ENCODE measurements at regions not wholly inside any gene's neighbourhood (a gene's known extent, or its start where the extent isn't known, plus 50 kb on each side); places are given as distances from the start of the nearest gene placed in this dataset.

DNA sequence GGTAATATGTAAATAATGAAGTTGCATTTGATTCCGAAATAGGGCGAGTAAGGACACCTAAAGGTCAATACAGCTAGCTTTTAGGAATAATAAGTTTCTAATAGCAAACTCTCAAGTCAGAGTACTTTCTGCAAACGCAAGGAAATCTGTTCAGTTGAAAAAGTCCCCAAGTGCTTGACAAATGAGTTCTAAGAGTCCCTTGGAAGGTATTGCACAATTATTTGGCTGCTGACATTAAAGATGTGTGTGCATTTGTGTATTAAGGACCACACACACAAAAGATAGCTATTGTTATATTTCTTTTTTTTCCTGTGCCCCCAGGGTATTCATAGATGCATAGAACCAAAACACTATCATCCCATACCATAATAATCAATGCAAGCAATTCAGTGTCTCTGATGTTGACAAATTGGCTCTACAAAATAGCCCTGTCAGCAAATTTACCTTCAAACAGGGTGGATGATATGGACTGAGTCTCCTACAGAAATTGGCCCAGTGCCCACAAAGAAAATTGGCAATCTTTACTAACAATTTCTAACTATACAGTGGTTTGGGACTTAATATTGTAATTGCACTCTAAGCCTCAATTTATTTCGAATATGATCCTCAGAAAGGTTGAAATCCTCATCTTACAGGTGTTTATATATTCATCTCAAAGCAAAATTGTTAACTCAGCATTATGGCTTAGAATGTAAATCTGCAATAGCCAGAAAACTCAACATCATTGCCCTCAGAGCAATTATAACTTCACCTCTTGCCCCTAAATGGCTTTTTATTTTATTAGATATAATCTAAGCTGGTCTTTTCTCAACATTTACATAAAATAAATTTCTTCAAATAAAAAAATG lies 827.2 kb downstream of the MAT2B start:
- DNase-seq (ENCODE audit: low read depth) = no peak
- no peak overlapping the region for H3K4me3 ChIP-seq (ENCODE audit: low read depth, low read length)
- TF ChIP-seq, protein P1, sequence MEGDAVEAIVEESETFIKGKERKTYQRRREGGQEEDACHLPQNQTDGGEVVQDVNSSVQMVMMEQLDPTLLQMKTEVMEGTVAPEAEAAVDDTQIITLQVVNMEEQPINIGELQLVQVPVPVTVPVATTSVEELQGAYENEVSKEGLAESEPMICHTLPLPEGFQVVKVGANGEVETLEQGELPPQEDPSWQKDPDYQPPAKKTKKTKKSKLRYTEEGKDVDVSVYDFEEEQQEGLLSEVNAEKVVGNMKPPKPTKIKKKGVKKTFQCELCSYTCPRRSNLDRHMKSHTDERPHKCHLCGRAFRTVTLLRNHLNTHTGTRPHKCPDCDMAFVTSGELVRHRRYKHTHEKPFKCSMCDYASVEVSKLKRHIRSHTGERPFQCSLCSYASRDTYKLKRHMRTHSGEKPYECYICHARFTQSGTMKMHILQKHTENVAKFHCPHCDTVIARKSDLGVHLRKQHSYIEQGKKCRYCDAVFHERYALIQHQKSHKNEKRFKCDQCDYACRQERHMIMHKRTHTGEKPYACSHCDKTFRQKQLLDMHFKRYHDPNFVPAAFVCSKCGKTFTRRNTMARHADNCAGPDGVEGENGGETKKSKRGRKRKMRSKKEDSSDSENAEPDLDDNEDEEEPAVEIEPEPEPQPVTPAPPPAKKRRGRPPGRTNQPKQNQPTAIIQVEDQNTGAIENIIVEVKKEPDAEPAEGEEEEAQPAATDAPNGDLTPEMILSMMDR (IDR thresholded peaks at IDR 0.05; ENCODE audit: insufficient read depth, low read length) = no peak

GRCh38 chr5:164335837-164336236 lies 830.4 kb downstream of the MAT2B start:
- DNase-seq (ENCODE audit: low read depth) = peak; percentile 86
- TF ChIP-seq, protein P1 (IDR thresholded peaks at IDR 0.05; ENCODE audit: insufficient read depth, low read length) = no peak
- H3K4me3 ChIP-seq (ENCODE audit: low read depth, low read length) = no peak overlapping the region

DNA sequence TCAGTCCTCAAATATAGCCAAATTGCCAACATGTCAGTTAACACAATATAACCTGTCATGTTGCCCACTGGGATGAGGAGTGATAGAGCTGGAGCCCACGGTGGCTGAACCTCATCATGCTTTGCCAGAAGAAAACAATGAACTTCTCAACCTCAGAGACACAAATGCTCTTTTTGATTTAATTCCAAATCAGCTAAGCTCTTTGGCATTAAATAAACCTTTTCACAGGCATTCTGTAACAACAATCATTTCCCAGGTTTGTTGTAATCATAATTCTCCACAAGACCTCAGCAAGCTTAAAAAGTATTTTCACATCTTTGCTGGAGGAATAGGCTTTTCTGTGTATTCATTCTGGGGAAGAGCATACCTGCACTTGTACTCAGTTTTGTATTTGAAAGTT lies 830.9 kb downstream of the MAT2B start:
- DNase-seq (ENCODE audit: low read depth) = peak; percentile 63
- TF ChIP-seq, protein P1 (IDR thresholded peaks at IDR 0.05; ENCODE audit: insufficient read depth, low read length) = no peak
- H3K4me3 ChIP-seq (ENCODE audit: low read depth, low read length) = no peak overlapping the region

DNA sequence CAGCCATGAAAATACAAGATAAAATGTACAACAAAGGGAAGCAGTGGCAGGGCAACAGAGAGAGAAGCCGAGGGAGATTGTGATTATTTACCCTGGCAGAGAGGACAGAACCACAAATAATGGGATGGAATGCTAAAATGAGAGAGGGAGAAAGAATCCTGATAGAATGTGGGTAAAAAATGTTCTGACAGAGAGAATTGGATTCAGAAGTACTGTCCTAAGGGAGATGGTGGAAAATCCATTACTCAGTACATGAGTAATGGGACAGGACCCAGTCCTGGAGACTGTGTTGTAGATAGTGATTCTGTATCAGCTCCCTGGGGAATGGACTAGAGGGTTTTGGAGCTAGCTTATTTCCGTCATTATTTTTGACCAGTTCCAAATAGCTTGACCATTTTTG lies 831.5 kb downstream of the MAT2B start:
- TF ChIP-seq, protein P1 (IDR thresholded peaks at IDR 0.05; ENCODE audit: insufficient read depth, low read length) = no peak
- DNase-seq (ENCODE audit: low read depth) = peak; percentile 100

DNA sequence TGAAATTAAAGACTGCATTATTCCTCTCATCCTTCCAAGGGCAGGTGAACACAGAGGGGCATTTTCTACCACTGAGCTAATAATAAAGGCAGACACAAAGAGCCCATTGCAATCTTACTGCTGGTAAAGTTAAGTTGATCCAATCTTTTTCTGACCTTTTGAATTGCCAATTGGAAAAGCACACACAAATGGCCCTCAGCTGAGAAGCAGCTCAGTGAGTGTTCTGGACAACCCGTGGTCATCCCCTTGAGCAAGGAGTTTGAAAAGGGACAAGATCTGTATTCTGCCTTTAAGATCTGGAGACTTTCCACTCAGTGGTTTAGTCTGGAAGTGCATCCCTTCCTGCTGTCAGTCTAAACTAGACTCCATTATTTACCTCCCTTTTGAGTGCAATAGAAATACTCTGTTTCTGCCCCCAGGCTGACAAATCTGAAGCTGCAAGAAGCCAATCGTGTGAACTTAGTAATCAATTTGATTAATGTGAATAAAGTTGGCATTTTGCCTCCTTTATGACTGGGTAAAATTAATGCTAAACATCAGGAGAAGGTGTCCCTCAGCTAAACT lies 835.7 kb downstream of the MAT2B start:
- DNase-seq (ENCODE audit: low read depth) = peak; percentile 38
- no peak overlapping the region for H3K4me3 ChIP-seq (ENCODE audit: low read depth, low read length)
- TF ChIP-seq, protein P1 (IDR thresholded peaks at IDR 0.05; ENCODE audit: insufficient read depth, low read length) = no peak

More for the DNA sequence above, 831.5 kb downstream of the MAT2B start:
- no peak overlapping the region for H3K4me3 ChIP-seq (ENCODE audit: low read depth, low read length)

GRCh38 chr5:164345173-164345849 lies 839.9 kb downstream of the MAT2B start:
- no peak overlapping the region for H3K4me3 ChIP-seq (ENCODE audit: low read depth, low read length)
- TF ChIP-seq, protein P1 (IDR thresholded peaks at IDR 0.05; ENCODE audit: insufficient read depth, low read length) = peak; percentile 9
- peak; percentile 76 for DNase-seq (ENCODE audit: low read depth)
